Stimulated activated CD8-positive, alpha-beta memory T cell treated with anti-CD3 and anti-CD28 coated beads, Interleukin-4, amount 100 ng/mL, for 24 hours (primary cell): ENCODE measurements at regions not wholly inside any gene's neighbourhood (a gene's known extent, or its start where the extent isn't known, plus 50 kb on each side); places are given as distances from the start of the nearest gene placed in this dataset.
A peak's percentile ranks its signal among the peaks of the same experiment; 100 is the strongest.

Experiments used
- DNase-seq: peaks from one replicate; pipeline ENCODE4 v3.0.0-alpha.2; 2020; ENCODE audit warnings: low read depth

DNA sequence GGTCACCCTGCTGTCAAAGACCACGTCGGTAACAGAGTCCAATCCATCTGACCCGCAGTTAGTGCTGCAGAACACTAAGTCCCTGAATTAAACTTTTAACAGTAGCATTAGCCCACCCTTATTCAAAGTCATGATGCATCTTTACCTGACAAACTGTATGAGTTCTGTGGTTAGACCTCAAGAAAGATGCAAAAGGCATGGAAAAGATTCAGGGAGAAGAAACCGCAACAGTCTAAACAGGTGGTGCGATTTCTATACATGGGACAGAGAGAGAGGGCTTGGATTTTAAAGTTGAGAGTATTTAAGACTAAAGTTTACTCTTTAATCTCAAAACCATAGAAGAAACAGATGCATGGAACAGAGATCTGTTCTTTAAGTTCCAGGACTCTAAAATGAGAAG lies 103.3 kb upstream of the NFE2L3 start:
- no peak for DNase-seq

- no peak for DNase-seq
Observed at GRCh38 chr7:26049081-26049480, 102.9 kb upstream of the NFE2L3 start.

DNA sequence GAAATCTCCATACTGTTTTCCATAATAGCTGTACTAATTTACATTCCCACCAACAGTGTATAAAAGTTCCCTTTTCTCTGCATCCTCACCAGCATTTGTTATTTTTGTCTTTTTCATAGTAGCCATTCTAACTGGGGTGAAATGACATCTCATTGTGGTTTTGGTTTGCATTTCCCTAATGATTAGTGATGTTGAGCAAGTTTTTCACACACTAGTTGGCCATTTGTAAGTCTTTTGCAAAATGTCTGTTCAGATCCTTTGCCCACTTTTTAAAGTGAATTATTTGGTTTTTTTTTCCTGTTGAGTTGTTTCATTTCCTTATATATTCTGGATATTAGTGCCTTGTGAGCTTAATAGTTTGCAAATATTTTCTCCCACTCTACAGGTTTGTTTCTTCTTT lies 101.0 kb upstream of the NFE2L3 start:
- no peak for DNase-seq

DNA sequence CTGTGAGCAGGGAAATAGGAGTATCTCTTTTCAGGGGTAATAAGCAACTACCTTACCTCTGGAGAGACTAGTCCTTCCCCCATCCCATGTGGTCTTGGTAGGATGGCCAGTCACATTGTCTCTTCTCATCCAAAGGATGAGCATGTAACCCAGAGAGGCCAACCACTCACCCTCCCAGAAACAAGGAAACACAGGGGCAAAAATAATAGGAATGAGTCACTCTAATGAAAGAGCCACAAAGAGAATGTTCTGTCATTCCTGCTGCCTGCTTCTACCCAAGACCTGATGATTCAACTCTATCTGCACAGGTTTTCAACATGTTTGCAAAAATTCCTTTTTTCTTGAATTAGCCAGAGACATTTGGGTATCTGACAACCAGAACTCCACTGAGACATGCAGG lies 99.3 kb upstream of the NFE2L3 start:
- DNase-seq: no peak

GRCh38 chr7:26054386-26054785 lies 97.6 kb upstream of the NFE2L3 start:
- no peak for DNase-seq

DNA sequence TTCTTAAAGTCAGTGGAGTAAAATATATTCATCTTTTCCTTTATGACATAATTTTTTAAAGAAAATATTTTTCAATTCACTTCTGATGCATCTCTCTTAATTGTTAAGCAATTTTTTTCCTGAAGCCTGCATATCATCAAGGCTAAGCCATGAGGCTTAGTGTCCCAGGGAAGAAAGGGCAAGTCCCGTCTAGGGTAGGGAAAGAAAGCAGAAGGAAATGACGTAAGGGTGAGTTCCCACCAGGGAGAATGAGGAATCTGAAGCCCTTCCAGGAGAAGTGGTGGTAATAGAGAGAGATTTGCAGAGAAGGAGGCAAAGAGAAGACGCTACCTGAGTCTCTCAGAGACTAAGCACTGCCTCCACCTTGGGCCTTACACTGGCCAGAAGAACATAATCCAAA lies 96.8 kb upstream of the NFE2L3 start:
- DNase-seq: no peak

DNA sequence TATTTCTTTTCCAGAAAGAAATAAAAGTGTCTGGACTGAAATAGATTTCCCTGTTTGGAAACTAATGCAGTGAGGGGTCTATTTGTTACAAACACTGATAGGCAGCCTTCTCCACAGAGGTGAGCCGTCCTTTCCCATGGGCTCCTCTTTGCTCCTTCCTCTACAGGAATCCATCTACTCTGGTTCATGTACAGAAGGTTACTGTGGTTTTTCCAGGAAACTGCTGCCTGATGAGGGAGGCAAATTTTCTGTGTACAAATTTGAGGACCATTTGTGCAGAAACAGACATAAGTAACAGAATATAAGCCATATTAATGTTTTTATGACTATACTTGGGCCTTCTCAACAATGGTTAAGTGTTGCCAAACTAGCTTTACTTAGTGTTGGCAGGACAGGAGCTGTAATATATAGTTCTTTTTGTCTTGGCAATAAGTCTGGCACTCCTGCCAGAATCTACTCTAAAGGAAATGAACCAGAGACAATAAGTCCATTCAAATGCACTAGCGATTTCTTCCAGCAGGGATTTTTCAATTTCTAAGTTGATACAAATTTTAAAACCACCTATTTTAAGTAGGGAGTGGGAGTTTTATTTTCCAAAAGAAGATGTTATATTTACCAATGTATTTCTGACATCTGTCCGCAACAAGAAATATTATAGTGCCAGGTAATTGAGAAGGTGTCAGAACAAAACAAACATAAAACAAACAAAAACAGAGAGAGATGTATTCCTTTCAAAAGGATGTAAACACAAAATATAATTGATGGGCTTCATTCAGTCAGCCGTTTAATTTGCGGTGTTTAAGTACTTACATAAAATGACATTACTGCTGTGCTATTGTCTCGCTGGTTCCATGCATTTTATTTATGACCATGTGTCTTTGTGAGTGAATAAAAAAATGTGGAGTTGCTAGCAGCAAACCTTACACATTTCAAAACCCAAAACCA lies 91.0 kb upstream of the NFE2L3 start:
- no peak for DNase-seq

GRCh38 chr7:26061678-26062603 lies 90.1 kb upstream of the NFE2L3 start:
- peak; percentile 61 for DNase-seq

- DNase-seq: no peak
Observed at GRCh38 chr7:26065652-26066051, 86.3 kb upstream of the NFE2L3 start.

DNA sequence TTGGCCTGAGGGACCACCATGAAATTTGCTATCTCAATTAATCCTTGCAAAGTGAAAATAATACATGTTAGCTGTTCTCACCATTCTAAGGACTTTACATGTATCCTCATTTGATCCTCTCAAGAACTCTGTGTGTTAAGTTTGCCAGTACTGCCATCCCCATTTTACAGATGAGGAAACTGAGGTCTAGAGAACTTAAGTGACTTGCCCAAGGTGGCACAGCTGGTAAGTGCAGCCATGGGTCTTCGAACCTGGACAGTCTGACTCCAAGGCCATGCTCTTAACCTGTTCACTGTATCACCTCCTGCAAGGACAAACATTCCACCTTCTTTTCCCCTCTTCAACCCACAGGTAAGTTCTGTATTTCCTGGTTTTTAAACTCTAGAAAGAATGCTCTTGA lies 85.3 kb upstream of the NFE2L3 start:
- no peak for DNase-seq

DNA sequence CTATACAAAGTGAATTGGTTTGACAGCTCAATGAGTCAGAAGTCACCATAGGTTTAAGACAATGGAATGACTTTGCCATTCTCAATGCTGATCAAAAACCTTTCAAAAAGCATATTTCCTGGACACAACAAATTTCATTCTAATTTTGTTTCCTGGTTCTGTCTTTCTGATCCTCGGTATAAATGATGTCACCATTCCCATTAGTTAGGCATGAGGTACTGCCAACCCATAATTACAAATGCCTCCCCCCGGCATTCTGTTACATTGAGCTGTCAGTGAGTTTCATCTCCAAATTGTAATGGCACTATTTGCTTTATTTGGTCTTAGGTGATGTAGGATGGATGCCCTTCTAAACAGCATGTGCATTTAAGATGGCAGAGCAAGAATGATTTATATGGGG lies 81.7 kb upstream of the NFE2L3 start:
- DNase-seq: no peak

- no peak for DNase-seq
Observed at GRCh38 chr7:26071622-26072456, 80.2 kb upstream of the NFE2L3 start.

DNA sequence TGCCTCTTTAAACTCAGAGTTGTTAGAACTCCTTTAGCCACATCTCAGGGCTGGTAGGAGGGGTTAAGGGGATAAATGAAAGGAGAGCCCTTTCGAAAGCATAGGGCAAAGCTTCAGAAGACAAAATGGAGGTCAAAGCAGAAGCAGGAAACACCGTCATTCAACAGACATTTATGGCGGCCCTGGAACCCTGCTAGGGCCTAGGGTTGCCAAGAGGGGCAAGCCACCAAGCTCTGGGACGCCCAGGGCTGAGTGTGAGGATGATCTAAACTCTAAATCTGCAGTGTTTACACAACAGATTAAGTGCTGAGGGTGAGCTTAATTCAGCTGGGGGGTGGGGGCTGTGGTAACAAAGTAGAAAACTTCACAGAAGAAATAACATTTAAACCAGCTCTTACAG lies 79.0 kb upstream of the NFE2L3 start:
- no peak for DNase-seq

- DNase-seq: no peak
Observed at GRCh38 chr7:26074919-26075318, 77.1 kb upstream of the NFE2L3 start.

- DNase-seq: no peak
Observed at GRCh38 chr7:26076691-26077090, 75.3 kb upstream of the NFE2L3 start.

GRCh38 chr7:26078437-26079336 lies 73.3 kb upstream of the NFE2L3 start:
- DNase-seq: peak; percentile 76

GRCh38 chr7:26081638-26082037 lies 70.4 kb upstream of the NFE2L3 start:
- DNase-seq: no peak

- DNase-seq: no peak
Observed at GRCh38 chr7:26083113-26083512, 68.9 kb upstream of the NFE2L3 start.

DNA sequence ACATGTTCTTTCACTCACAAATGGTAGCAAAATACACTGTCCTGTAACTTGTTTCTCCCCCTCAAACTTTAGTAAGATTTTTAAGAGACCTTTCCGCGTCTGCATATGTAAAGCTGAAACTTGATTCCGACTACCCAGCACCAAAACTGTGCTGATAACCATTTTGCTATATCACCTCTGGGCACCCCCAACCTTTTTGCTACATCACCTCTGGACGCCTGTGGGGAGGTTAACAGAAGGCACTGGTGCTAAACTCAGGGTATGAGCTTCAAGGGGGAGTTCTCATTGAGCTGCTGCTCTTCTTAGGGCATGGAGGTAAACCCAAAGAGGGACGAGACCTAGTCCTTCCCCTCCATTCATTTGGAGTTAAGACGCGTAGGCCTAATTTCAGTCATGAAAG lies 67.6 kb upstream of the NFE2L3 start:
- DNase-seq: no peak

- no peak for DNase-seq
Observed at GRCh38 chr7:26085771-26086170, 66.2 kb upstream of the NFE2L3 start.
